ENCODE measurements at regions not wholly inside any gene's neighbourhood (a gene's known extent, or its start where the extent isn't known, plus 50 kb on each side); places are given as distances from the start of the nearest gene placed in this dataset.
"Not testable (repeated sequence)": the region's sequence is repeated elsewhere in the genome, so short reads cannot be mapped to it uniquely, and the experiment has no call there.

GRCh38 chr4:28832444-28832843 lies 1887.7 kb upstream of the PCDH7 start:
- Histone ChIP-seq H3K27me3 (ENCODE audit: control insufficient read depth, insufficient read depth) (no peaks in the 10 kb centered on the region), H3K4me1 (ENCODE audit: control insufficient read depth, insufficient read depth, low read length) (no peaks in the 10 kb centered on the region), H3K4me3 (ENCODE audit: low read length) (no peak overlapping the region), H3K27ac (ENCODE audit: low read length) (no peak overlapping the region), H3K9me3 (ENCODE audit: control insufficient read depth, low read length) (no peaks in the 10 kb centered on the region)
- DNase-seq (no peak), ATAC-seq (no peak)
- intact Hi-C loops (cut with DNase I), result no loop called here
- 33% methylated on average over 1 of the region's 1 CpG for WGBS

- Histone ChIP-seq H3K27me3 (ENCODE audit: control insufficient read depth, insufficient read depth) (no peaks in the 10 kb centered on the region), H3K27ac (ENCODE audit: low read length) (no peak overlapping the region), H3K4me3 (ENCODE audit: low read length) (no peak overlapping the region), H3K4me1 (ENCODE audit: control insufficient read depth, insufficient read depth, low read length) (no peaks in the 10 kb centered on the region), H3K9me3 (ENCODE audit: control insufficient read depth, low read length) (no peaks in the 10 kb centered on the region)
- ATAC-seq, result no peak
- WGBS, result 73% methylated on average over 3 of the region's 3 CpGs
- intact Hi-C loops (cut with DNase I), result no loop called here
- DNase-seq, result no peak
These were observed 1886.0 kb upstream of the PCDH7 start for GRCh38 chr4:28834120-28834519.

GRCh38 chr4:28835501-28835900 lies 1884.7 kb upstream of the PCDH7 start:
- Histone ChIP-seq H3K4me1 (ENCODE audit: control insufficient read depth, insufficient read depth, low read length) (no peaks in the 10 kb centered on the region), H3K27me3 (ENCODE audit: control insufficient read depth, insufficient read depth) (no peaks in the 10 kb centered on the region), H3K9me3 (ENCODE audit: control insufficient read depth, low read length) (no peaks in the 10 kb centered on the region), H3K27ac (ENCODE audit: low read length) (no peak overlapping the region), H3K4me3 (ENCODE audit: low read length) (no peak overlapping the region)
- intact Hi-C loops (cut with DNase I), result no loop called here
- DNase-seq (no peak), ATAC-seq (no peak)

- Histone ChIP-seq H3K9me3 (ENCODE audit: control insufficient read depth, low read length) (no peaks in the 10 kb centered on the region), H3K27me3 (ENCODE audit: control insufficient read depth, insufficient read depth) (no peaks in the 10 kb centered on the region), H3K4me3 (ENCODE audit: low read length) (no peak overlapping the region), H3K27ac (ENCODE audit: low read length) (no peak overlapping the region), H3K4me1 (ENCODE audit: control insufficient read depth, insufficient read depth, low read length) (no peaks in the 10 kb centered on the region)
- DNase-seq, result no peak
- 86% methylated on average over 6 of the region's 6 CpGs for WGBS
- intact Hi-C loops (cut with DNase I), result no loop called here
- ATAC-seq, result no peak
These were observed 1877.9 kb upstream of the PCDH7 start for GRCh38 chr4:28842271-28842670.

- no peaks in the 10 kb centered on the region for H3K4me1 ChIP-seq (ENCODE audit: control insufficient read depth, insufficient read depth, low read length)
- intact Hi-C loops (cut with DNase I), result no loop called here
- no peaks in the 10 kb centered on the region for H3K9me3 ChIP-seq (ENCODE audit: control insufficient read depth, low read length)
- DNase-seq (no peak), ATAC-seq (no peak)
- no peak overlapping the region for H3K4me3 ChIP-seq (ENCODE audit: low read length)
- H3K27ac ChIP-seq (ENCODE audit: low read length), result no peak overlapping the region
- H3K27me3 ChIP-seq (ENCODE audit: control insufficient read depth, insufficient read depth), result no peaks in the 10 kb centered on the region
These were observed 1875.0 kb upstream of the PCDH7 start for GRCh38 chr4:28845158-28845557.

- WGBS, result 90% methylated on average over 7 of the region's 7 CpGs
- H3K27me3 ChIP-seq (ENCODE audit: control insufficient read depth, insufficient read depth); H3K27ac ChIP-seq (ENCODE audit: low read length); ATAC-seq; H3K4me1 ChIP-seq (ENCODE audit: control insufficient read depth, insufficient read depth, low read length); intact Hi-C loops (cut with DNase I); H3K4me3 ChIP-seq (ENCODE audit: low read length); DNase-seq; H3K9me3 ChIP-seq (ENCODE audit: control insufficient read depth, low read length): not testable (repeated sequence)
These were observed 1863.1 kb upstream of the PCDH7 start for GRCh38 chr4:28857028-28857427.

GRCh38 chr4:28868841-28869240 lies 1851.3 kb upstream of the PCDH7 start:
- no peaks in the 10 kb centered on the region for H3K9me3 ChIP-seq (ENCODE audit: control insufficient read depth, low read length)
- intact Hi-C loops (cut with DNase I), result no loop called here
- ATAC-seq (no peak), DNase-seq (no peak)
- H3K27me3 ChIP-seq (ENCODE audit: control insufficient read depth, insufficient read depth), result no peaks in the 10 kb centered on the region
- H3K4me3 ChIP-seq (ENCODE audit: low read length), result no peak overlapping the region
- H3K4me1 ChIP-seq (ENCODE audit: control insufficient read depth, insufficient read depth, low read length), result no peaks in the 10 kb centered on the region
- H3K27ac ChIP-seq (ENCODE audit: low read length), result no peak overlapping the region
- WGBS, result 78% methylated on average over 4 of the region's 4 CpGs

- no peak for ATAC-seq
- no peak overlapping the region for H3K27ac ChIP-seq (ENCODE audit: low read length)
- DNase-seq, result no peak
- H3K9me3 ChIP-seq (ENCODE audit: control insufficient read depth, low read length), result no peaks in the 10 kb centered on the region
- no peaks in the 10 kb centered on the region for H3K4me1 ChIP-seq (ENCODE audit: control insufficient read depth, insufficient read depth, low read length)
- WGBS, result 48% methylated on average over 5 of the region's 5 CpGs
- no peaks in the 10 kb centered on the region for H3K27me3 ChIP-seq (ENCODE audit: control insufficient read depth, insufficient read depth)
- no peak overlapping the region for H3K4me3 ChIP-seq (ENCODE audit: low read length)
- intact Hi-C loops (cut with DNase I), result no loop called here
These were observed 1841.0 kb upstream of the PCDH7 start for GRCh38 chr4:28879178-28879577.

- no peaks in the 10 kb centered on the region for H3K9me3 ChIP-seq (ENCODE audit: control insufficient read depth, low read length)
- no peak for ATAC-seq
- no peaks in the 10 kb centered on the region for H3K27me3 ChIP-seq (ENCODE audit: control insufficient read depth, insufficient read depth)
- H3K4me3 ChIP-seq (ENCODE audit: low read length), result no peak overlapping the region
- H3K4me1 ChIP-seq (ENCODE audit: control insufficient read depth, insufficient read depth, low read length), result no peaks in the 10 kb centered on the region
- intact Hi-C loops (cut with DNase I), result no loop called here
- DNase-seq, result no peak
- H3K27ac ChIP-seq (ENCODE audit: low read length), result no peak overlapping the region
- WGBS, result 65% methylated on average over 2 of the region's 2 CpGs
These were observed 1840.3 kb upstream of the PCDH7 start for GRCh38 chr4:28879900-28880299.

- DNase-seq (no peak), ATAC-seq (no peak)
- H3K27ac ChIP-seq (ENCODE audit: low read length), result no peak overlapping the region
- no peaks in the 10 kb centered on the region for H3K4me1 ChIP-seq (ENCODE audit: control insufficient read depth, insufficient read depth, low read length)
- no peaks in the 10 kb centered on the region for H3K27me3 ChIP-seq (ENCODE audit: control insufficient read depth, insufficient read depth)
- intact Hi-C loops (cut with DNase I), result no loop called here
- 80% methylated on average over 2 of the region's 2 CpGs for WGBS
- H3K4me3 ChIP-seq (ENCODE audit: low read length), result no peak overlapping the region
- H3K9me3 ChIP-seq (ENCODE audit: control insufficient read depth, low read length), result no peaks in the 10 kb centered on the region
These were observed 1837.0 kb upstream of the PCDH7 start for GRCh38 chr4:28883211-28883610.

- Histone ChIP-seq H3K4me1 (ENCODE audit: control insufficient read depth, insufficient read depth, low read length) (no peaks in the 10 kb centered on the region), H3K9me3 (ENCODE audit: control insufficient read depth, low read length) (no peaks in the 10 kb centered on the region), H3K27me3 (ENCODE audit: control insufficient read depth, insufficient read depth) (no peaks in the 10 kb centered on the region), H3K27ac (ENCODE audit: low read length) (no peak overlapping the region), H3K4me3 (ENCODE audit: low read length) (no peak overlapping the region)
- peak in 1 of 2 donors; percentile 51 for ATAC-seq
- intact Hi-C loops (cut with DNase I), result no loop called here
- DNase-seq, result peak in 1 of 3 donors; percentile 12
- whole genome bisulfite sequencing, result 59% methylated on average over 4 of the region's 4 CpGs
These were observed 1833.2 kb upstream of the PCDH7 start for GRCh38 chr4:28886934-28887333.

GRCh38 chr4:28890949-28891775 lies 1829.0 kb upstream of the PCDH7 start:
- intact Hi-C loops (cut with DNase I), result no loop called here
- no peak overlapping the region for H3K4me3 ChIP-seq (ENCODE audit: low read length)
- WGBS, result 59% methylated on average over 3 of the region's 3 CpGs

More at GRCh38 chr4:28890949-28891775, 1829.0 kb upstream of the PCDH7 start:
- H3K27ac ChIP-seq (ENCODE audit: low read length), result no peak overlapping the region
- ATAC-seq (no peak), DNase-seq (no peak)
- no peaks in the 10 kb centered on the region for H3K4me1 ChIP-seq (ENCODE audit: control insufficient read depth, insufficient read depth, low read length)
- no peaks in the 10 kb centered on the region for H3K27me3 ChIP-seq (ENCODE audit: control insufficient read depth, insufficient read depth)
- H3K9me3 ChIP-seq (ENCODE audit: control insufficient read depth, low read length), result no peaks in the 10 kb centered on the region
